SH-SY5Y (cell line): ENCODE measurements at regions not wholly inside any gene's neighbourhood (a gene's known extent, or its start where the extent isn't known, plus 50 kb on each side); places are given as distances from the start of the nearest gene placed in this dataset.

Source experiments
- GATA2 ChIP-seq: IDR thresholded peaks from 2 replicates; pipeline ENCODE4 v1.6.1; 2011; ENCODE audit warnings: mild to moderate bottlenecking, low read depth, low read length
- GATA3 ChIP-seq: IDR thresholded peaks from 2 replicates; pipeline ENCODE4 v1.6.1; 2011; ENCODE audit warnings: low read depth, mild to moderate bottlenecking, low read length, moderate library complexity

GRCh38 chr14:105836160-105836559 is 309.8 kb downstream of the TMEM121 start:
- TF ChIP-seq GATA2, result no peak
- no peak for TF ChIP-seq GATA3
